ENCODE measurements at regions not wholly inside any gene's neighbourhood (a gene's known extent, or its start where the extent isn't known, plus 50 kb on each side); places are given as distances from the start of the nearest gene placed in this dataset.

- no peak overlapping the region for H3K4me3 ChIP-seq (replicated peaks; ENCODE audit: low read depth, low read length)
- H3K36me3 ChIP-seq (ENCODE audit: control insufficient read depth, insufficient read depth, low read length), result no peaks in the 10 kb centered on the region
- no peak for TF ChIP-seq CTCF (IDR thresholded peaks at IDR 0.05; ENCODE audit: insufficient read depth, low read length, poor library complexity, severe bottlenecking)
- no peaks in the 10 kb centered on the region for H3K27me3 ChIP-seq (replicated peaks; ENCODE audit: control insufficient read depth, insufficient read depth, low read length)
- no peak for DNase-seq (ENCODE audit: extremely low read depth, insufficient read length)
These were observed 1035.6 kb downstream of the C4orf33 start for GRCh38 chr4:130131536-130131935.

- no peaks in the 10 kb centered on the region for H3K27me3 ChIP-seq (replicated peaks; ENCODE audit: control insufficient read depth, insufficient read depth, low read length)
- TF ChIP-seq CTCF (IDR thresholded peaks at IDR 0.05; ENCODE audit: insufficient read depth, low read length, poor library complexity, severe bottlenecking), result no peak
- DNase-seq (ENCODE audit: extremely low read depth, insufficient read length), result no peak
- no peaks in the 10 kb centered on the region for H3K36me3 ChIP-seq (ENCODE audit: control insufficient read depth, insufficient read depth, low read length)
- no peak overlapping the region for H3K4me3 ChIP-seq (replicated peaks; ENCODE audit: low read depth, low read length)
These were observed 1045.7 kb downstream of the C4orf33 start for GRCh38 chr4:130141651-130142050.

GRCh38 chr4:130143656-130144055, 1047.7 kb downstream of the C4orf33 start:
- DNase-seq (ENCODE audit: extremely low read depth, insufficient read length), result no peak
- Histone ChIP-seq H3K36me3 (ENCODE audit: control insufficient read depth, insufficient read depth, low read length) (no peaks in the 10 kb centered on the region), H3K4me3 (replicated peaks; ENCODE audit: low read depth, low read length) (no peak overlapping the region), H3K27me3 (replicated peaks; ENCODE audit: control insufficient read depth, insufficient read depth, low read length) (no peaks in the 10 kb centered on the region)
- no peak for TF ChIP-seq CTCF (IDR thresholded peaks at IDR 0.05; ENCODE audit: insufficient read depth, low read length, poor library complexity, severe bottlenecking)

GRCh38 chr4:130146773-130147172, 1050.8 kb downstream of the C4orf33 start:
- no peak overlapping the region for H3K4me3 ChIP-seq (replicated peaks; ENCODE audit: low read depth, low read length)
- H3K36me3 ChIP-seq (ENCODE audit: control insufficient read depth, insufficient read depth, low read length), result no peaks in the 10 kb centered on the region
- H3K27me3 ChIP-seq (replicated peaks; ENCODE audit: control insufficient read depth, insufficient read depth, low read length), result no peaks in the 10 kb centered on the region
- no peak for DNase-seq (ENCODE audit: extremely low read depth, insufficient read length)
- TF ChIP-seq CTCF (IDR thresholded peaks at IDR 0.05; ENCODE audit: insufficient read depth, low read length, poor library complexity, severe bottlenecking), result no peak

- Histone ChIP-seq H3K27me3 (replicated peaks; ENCODE audit: control insufficient read depth, insufficient read depth, low read length) (no peaks in the 10 kb centered on the region), H3K36me3 (ENCODE audit: control insufficient read depth, insufficient read depth, low read length) (no peaks in the 10 kb centered on the region), H3K4me3 (replicated peaks; ENCODE audit: low read depth, low read length) (no peak overlapping the region)
- no peak for TF ChIP-seq CTCF (IDR thresholded peaks at IDR 0.05; ENCODE audit: insufficient read depth, low read length, poor library complexity, severe bottlenecking)
- no peak for DNase-seq (ENCODE audit: extremely low read depth, insufficient read length)
These were observed 1051.7 kb downstream of the C4orf33 start for GRCh38 chr4:130147641-130148040.

- no peak for TF ChIP-seq CTCF (IDR thresholded peaks at IDR 0.05; ENCODE audit: insufficient read depth, low read length, poor library complexity, severe bottlenecking)
- DNase-seq (ENCODE audit: extremely low read depth, insufficient read length), result no peak
- Histone ChIP-seq H3K27me3 (replicated peaks; ENCODE audit: control insufficient read depth, insufficient read depth, low read length) (no peaks in the 10 kb centered on the region), H3K4me3 (replicated peaks; ENCODE audit: low read depth, low read length) (no peak overlapping the region), H3K36me3 (ENCODE audit: control insufficient read depth, insufficient read depth, low read length) (no peaks in the 10 kb centered on the region)
These were observed 1058.9 kb downstream of the C4orf33 start for GRCh38 chr4:130154901-130155300.
